IPS DF 4.7 (cell line): ENCODE measurements at regions not wholly inside any gene's neighbourhood (a gene's known extent, or its start where the extent isn't known, plus 50 kb on each side); places are given as distances from the start of the nearest gene placed in this dataset.

Source experiments
- DNase-seq: peaks from one replicate; pipeline ENCODE4 v3.0.0-alpha.2; 2013; ENCODE audit warnings: low spot score; ENCODE audit errors: extremely low read depth

GRCh38 chr3:82521657-82522056 is 760.2 kb upstream of the GBE1 start:
- no peak for DNase-seq

DNA sequence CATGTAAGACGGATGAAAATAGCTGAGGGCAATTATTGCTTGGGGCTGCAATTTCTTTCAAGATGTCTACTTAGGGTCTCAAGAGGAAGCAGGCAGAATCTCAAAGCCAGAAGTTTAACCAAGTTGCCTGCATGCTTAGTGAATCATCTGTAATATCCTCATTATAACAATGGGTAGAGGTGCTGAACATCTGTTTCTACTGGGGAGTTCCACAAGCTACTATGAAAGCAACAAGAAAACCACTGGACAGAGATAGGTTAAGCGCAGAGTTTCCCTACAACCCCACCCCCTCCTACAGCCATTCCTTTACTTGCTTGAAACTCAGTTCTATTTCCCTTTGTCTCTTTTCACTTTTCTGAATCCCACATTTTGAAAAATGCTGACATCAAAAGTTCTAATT is 759.4 kb upstream of the GBE1 start:
- no peak for DNase-seq

DNA sequence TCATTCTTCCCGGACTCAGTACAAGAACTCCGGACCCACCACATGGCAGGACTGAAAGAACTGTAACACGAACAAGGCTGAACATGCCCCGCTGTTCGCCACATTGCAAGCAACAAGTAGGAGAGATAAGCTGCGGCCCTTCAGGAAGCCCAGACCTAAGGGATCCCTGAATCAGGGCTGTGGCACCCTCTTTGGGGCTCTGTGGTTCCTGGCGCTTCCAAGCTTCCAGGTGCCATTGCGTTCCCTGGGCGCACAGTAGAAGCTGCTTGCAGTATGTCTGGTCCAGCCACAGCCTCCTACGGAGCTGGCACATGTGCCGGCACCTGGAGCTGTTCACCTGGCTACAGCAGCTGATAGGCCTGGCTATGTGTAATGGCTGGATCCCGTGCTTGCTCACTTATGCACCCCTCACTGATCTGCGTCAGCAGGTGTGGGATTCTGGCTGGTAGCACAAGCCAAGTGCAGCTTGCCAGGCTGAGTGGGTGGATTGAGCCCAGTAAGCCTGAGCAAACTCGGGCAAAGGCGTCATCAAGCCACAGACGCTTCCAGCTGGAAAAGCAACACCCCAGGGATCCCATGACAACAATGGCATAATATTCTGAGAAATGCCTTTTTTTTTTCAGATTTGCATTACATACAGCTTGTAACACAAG is 748.6 kb upstream of the GBE1 start:
- no peak for DNase-seq

DNA sequence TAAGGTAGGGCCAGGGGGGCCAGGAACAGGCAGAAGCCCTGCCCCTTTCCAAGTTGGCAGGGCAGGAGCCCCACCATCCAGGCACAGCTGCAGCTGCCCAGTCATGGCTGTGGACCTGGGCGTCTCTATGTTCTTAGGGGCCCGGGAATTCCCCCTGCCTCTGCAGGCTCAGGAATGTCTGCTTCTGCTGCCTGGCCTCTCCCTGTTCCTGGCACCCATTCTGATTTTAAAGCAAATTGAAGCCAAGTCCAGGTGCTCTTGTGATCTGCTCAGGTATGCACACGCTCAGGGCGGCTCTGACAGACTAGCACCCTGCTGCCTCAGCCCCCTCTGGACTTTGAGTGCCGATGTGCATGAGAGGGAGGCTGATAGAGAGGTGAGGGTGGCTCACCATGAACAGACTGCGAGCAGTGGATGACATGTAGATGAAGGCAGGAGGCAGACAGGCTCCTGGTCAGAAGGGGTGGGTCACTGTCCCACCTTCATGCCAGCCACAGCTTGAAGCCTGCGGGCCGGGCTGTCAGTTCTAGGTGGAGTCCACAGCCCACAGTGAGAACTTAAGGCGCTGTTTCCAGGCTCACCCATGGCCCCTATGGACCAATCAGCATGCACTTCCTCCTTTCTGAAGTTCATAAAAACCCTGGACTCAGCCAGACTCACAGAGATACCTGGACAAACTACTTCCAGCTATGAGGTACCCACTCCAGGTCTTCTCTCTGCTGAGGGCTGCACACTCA is 747.8 kb upstream of the GBE1 start:
- no peak for DNase-seq

DNA sequence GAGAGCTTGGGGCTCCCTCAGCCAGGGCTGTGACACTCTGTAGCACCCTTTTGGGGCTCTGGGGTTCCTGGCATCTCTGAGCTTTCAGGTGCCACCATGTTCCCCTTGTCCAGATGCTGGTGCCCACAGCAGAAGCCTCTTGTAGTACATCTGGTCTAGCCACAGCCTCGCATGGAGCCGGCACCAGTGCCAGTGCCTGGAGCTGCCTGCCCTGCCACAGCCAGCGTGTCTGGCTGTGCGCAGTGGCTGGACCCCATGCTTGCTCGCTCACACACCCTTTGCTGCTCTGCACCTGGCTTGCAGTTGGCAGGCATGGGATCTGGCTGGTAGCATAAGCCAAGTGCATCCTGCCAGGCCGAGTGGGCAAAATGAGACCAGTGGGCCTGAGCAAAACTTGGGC is 744.8 kb upstream of the GBE1 start:
- DNase-seq = no peak

- DNase-seq = no peak
These were observed 743.8 kb upstream of the GBE1 start for GRCh38 chr3:82505079-82505756.

DNA sequence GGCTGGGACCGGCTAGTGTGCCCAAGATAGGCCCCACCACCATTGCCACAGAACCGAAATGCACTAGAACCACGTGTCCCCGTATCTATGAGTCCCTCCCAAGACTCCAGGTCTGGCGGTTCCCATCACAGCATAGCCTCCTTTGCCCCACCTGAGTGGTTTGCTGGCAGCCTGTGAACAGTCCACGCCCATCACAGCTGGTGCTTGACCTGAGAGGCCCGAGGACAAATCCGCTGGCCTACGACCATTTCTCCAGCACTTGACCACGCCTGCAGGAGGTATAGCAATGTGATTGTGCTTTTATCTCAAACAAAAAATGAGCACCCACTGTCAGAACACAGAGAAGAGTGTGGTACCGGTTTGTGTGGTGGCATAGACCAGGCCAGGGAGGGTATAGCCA is 736.7 kb upstream of the GBE1 start:
- DNase-seq = no peak

- DNase-seq = peak; percentile 19
These were observed 735.6 kb upstream of the GBE1 start for GRCh38 chr3:82496890-82497560.

- DNase-seq = no peak
These were observed 734.2 kb upstream of the GBE1 start for GRCh38 chr3:82495655-82496054.

DNA sequence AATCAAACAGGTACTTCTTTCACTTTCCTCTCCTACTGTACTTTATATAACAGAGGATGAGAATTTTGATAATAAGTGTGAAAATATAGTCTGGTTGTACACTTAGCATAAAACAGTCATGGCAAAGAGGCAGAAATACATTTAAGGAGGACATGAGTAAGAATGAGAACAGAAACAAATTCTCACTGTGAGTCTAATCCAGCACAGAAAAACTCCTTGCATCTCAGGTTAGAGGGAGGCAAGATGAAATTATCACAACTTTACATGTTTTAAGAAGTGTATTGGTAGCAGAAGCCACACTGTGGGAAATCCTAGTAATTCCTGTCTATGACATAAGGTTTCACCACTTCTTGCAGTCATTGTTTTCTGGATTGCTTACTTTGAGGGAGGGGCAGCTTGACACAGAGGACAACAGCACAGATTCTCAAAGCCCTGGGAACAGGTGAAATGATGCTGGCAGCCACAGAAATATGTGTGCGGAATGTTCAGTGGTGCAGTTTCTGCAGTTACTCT is 733.6 kb upstream of the GBE1 start:
- DNase-seq = no peak

- no peak for DNase-seq
These were observed 732.4 kb upstream of the GBE1 start for GRCh38 chr3:82493858-82494257.

DNA sequence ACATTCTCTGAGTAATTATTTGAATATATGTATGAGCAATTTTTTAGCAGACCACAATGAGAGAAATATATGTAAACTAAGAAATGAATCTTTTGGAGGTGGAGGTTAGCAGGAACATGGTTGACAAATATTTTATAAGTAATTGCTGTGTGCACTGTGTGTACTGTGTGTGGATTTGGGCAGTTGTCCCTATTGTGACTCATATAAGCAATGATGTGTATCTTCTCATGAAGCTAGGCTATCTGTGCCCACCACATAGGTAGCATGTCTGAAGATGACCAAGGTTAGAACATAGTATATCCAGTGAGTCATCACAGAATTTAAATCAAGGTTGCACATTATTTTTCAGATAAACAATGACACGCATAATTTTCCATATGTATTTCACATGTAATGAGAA is 713.9 kb upstream of the GBE1 start:
- no peak for DNase-seq

GRCh38 chr3:82474711-82475110 is 713.3 kb upstream of the GBE1 start:
- DNase-seq = no peak

DNA sequence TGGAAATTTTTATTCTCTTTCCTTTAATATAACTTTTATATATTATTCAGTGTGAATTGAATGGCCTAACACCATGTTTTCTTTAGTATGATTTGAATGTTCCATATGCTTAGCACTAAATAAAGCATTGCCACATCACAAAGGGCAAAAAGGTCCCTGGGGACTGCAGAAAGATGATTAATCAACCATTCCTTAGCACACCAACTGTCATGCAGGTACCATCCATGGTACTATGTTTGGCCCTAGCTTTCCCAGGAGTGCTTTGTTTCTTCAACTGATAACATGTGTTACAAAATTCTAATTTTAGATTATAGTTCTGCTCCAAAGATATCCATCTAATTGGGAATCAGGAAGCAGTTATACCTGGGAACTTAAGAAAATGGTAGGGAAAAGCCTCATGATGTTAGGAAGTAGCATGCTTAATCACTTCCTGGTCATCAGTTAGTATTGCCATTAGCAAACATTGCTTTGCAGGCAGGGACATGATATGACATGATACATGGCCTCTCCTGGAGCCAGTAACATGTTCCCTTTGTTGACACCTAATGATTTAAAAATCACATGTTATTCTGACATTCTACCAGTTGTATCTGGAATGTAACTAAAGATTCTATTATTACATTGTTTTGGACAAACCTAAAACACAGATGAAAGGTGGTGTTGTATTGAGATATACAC is 712.6 kb upstream of the GBE1 start:
- no peak for DNase-seq

GRCh38 chr3:82467051-82467450 is 705.6 kb upstream of the GBE1 start:
- no peak for DNase-seq

DNA sequence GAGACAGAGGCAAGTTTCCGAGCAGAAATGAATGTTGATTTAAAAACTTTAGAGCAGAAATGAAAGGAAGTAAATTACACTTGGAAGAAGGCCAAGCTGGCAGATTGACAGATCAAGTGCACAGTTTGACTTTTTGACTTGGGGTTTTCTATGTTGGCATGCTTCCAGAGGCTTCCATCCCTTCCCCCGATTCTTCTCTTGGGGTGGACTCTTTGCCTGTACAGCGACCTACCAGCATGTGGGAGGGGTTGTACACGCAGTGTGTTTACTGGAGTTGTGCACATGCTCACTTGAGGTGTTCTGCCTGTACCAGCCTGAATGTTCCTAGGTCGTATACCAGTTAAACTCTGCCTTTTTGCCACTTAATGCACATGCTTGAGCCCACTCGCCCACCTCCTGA is 701.5 kb upstream of the GBE1 start:
- no peak for DNase-seq

DNA sequence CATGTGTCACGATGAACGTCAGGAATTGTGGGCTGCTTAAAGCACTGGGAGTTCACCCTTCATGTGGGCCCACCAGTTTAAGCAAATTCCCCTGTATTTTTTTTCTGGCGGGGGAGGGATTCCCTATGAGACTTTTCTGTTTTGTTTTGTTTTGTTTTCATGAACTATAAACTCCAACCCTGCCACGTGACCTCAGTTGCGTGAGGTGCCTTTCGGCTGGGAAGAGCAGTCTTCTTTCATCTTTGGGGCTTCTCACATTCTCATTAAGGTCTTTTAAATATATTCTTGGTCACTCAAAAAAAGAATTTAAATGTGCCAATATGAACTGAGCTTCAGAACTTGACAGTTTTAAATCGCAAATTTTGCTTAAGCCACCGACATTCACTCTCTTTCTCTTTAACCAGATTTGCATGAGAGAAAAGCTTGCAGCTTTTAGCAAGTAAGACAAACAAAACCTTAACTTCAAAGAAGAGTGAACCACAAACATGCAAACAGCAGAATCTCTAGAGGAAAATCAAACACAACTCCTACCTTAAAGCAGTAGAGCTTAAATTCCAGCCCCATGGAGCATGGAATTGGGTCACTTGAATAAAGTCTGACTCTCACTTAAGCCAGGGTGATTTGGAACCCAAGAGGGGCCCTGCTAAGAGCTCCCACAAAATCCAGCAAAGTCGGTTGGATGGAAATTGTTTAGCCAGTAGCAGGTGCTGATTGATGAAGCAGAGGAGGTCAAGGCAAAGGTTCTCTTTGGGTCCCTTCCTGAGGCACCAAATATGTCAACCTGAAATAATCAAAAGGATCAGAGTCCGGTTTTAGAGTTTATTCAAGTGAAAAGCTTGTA is 699.8 kb upstream of the GBE1 start:
- DNase-seq = no peak

DNA sequence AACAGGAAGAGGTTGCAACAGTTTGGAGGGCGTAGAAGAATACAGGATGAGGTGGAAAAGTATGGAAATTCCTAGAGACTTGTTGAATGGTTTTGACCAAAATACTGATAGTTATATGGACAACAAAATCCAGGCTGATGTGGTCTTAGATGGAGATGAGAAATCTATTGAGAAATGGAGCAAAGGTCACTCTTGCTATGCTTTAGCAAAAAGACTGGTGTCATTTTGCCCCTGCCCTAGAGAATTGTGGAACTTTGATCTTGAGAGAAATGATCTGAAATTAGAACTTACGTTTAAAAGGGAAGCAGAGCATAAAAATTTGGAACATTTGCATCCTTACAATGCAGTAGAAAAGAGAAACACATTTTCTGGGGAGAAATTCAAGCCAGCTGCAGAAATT is 686.9 kb upstream of the GBE1 start:
- DNase-seq = no peak

- peak; percentile 46 for DNase-seq
These were observed 667.4 kb upstream of the GBE1 start for GRCh38 chr3:82428821-82429220.

DNA sequence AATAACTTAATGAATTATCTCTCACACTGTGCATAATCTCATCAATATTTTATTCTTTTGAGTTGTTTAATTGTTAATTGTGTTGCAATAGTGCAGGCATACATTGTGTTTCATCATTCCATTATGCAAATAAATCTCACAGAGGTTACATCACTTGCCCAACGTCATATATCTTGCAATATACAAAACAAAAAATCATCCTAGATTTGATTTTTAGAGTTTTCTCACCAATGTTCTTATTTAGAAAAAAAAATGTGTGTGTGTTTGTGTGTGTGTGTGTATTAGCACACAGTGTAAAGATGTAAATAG is 662.5 kb upstream of the GBE1 start:
- DNase-seq = no peak
